ENCODE measurements at regions not wholly inside any gene's neighbourhood (a gene's known extent, or its start where the extent isn't known, plus 50 kb on each side); places are given as distances from the start of the nearest gene placed in this dataset.

DNA sequence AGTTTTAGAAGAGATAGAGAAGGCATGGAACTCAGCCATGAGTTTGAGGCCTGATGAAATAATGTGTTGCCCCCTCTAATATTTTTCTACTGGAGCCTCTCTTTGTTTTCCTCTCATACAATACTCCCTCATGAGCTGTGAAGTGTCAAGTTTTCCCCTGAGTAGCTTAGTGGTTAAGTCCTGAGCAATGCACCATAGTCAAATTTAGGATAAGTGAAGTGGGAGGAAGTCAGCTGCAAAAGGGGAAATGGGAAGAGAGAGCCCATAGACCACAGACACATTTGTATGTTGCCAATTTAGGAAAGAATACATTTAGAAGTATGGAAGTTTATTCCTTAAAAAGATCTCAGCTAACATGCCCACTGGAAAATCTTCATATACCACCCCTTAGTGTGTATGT, 171.5 kb upstream of the NREP start:
- ChIA-PET POLR2A (no interaction called here), CTCF (no interaction called here)
- no peaks in the 10 kb centered on the region for H3K4me1 ChIP-seq (ENCODE audit: control insufficient read depth, insufficient read depth, low read length)
- ATAC-seq (no peak), DNase-seq (ENCODE audit: low read depth, low spot score) (no peak)
- intact Hi-C loops (cut with micrococcal nuclease; ENCODE audit: unreplicated experiment), result no loop called here
- TF ChIP-seq, protein P1, sequence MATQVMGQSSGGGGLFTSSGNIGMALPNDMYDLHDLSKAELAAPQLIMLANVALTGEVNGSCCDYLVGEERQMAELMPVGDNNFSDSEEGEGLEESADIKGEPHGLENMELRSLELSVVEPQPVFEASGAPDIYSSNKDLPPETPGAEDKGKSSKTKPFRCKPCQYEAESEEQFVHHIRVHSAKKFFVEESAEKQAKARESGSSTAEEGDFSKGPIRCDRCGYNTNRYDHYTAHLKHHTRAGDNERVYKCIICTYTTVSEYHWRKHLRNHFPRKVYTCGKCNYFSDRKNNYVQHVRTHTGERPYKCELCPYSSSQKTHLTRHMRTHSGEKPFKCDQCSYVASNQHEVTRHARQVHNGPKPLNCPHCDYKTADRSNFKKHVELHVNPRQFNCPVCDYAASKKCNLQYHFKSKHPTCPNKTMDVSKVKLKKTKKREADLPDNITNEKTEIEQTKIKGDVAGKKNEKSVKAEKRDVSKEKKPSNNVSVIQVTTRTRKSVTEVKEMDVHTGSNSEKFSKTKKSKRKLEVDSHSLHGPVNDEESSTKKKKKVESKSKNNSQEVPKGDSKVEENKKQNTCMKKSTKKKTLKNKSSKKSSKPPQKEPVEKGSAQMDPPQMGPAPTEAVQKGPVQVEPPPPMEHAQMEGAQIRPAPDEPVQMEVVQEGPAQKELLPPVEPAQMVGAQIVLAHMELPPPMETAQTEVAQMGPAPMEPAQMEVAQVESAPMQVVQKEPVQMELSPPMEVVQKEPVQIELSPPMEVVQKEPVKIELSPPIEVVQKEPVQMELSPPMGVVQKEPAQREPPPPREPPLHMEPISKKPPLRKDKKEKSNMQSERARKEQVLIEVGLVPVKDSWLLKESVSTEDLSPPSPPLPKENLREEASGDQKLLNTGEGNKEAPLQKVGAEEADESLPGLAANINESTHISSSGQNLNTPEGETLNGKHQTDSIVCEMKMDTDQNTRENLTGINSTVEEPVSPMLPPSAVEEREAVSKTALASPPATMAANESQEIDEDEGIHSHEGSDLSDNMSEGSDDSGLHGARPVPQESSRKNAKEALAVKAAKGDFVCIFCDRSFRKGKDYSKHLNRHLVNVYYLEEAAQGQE (IDR thresholded peaks at IDR 0.05; ENCODE audit: insufficient read depth in 1 of 2, low read depth in 2 of 2, low read length in 1 of 2), result no peak
- no peak for TF ChIP-seq POLR2AphosphoS5 (IDR thresholded peaks at IDR 0.05; ENCODE audit: low read depth, low read length)
- TF ChIP-seq CTCF (IDR thresholded peaks at IDR 0.05), result no peak
- no peak for TF ChIP-seq TCF7L2 (IDR thresholded peaks at IDR 0.05; ENCODE audit: low read depth, low read length)
- no peak for TF ChIP-seq SIN3A (IDR thresholded peaks at IDR 0.05; ENCODE audit: borderline replicate concordance, insufficient read depth, low read depth, low read length)
- H3K27ac ChIP-seq (ENCODE audit: low read length), result no peak overlapping the region
- no peaks in the 10 kb centered on the region for H3K9me3 ChIP-seq (ENCODE audit: control insufficient read depth, insufficient read depth, low read depth, low read length)
- in situ Hi-C loops (cut with HindIII; ENCODE audit: low pct_unique_long_range_greater_than_20kb, low sequenced_read_pairs), result no loop called here
- no TSS peak for BruUV-seq (replicated peaks)
- no peaks in the 10 kb centered on the region for H3K36me3 ChIP-seq (ENCODE audit: control insufficient read depth, insufficient read depth, low read length)
- no peak overlapping the region for H3K4me3 ChIP-seq (ENCODE audit: low read depth in 2 of 2, low read length in 2 of 2)
- H3K27me3 ChIP-seq (ENCODE audit: control insufficient read depth, insufficient read depth, low read length), result no peaks in the 10 kb centered on the region

DNA sequence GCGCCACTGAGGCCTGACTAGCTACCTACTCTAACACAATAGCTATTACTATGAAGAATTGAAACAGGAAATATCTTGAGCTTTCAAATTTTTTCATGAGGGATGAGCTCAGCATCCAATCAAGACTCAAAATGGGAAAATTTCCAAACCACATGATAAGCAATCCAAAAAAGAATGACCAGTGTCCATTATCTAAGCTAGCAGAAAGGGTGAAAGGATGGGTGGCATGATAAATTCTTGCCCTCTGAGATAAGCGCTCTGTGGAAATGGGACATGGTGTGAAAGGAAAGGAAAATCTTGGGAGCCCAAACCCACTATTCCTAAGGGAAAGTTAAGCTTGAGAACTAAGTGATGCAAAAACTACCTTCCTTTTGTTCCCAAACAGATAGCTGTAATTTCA, 170.2 kb upstream of the NREP start:
- DNase-seq (ENCODE audit: low read depth, low spot score), result no peak
- Histone ChIP-seq H3K4me3 (ENCODE audit: low read depth in 2 of 2, low read length in 2 of 2) (no peak overlapping the region), H3K4me1 (ENCODE audit: control insufficient read depth, insufficient read depth, low read length) (no peaks in the 10 kb centered on the region), H3K27ac (ENCODE audit: low read length) (no peak overlapping the region), H3K9me3 (ENCODE audit: control insufficient read depth, insufficient read depth, low read depth, low read length) (no peaks in the 10 kb centered on the region), H3K36me3 (ENCODE audit: control insufficient read depth, insufficient read depth, low read length) (no peaks in the 10 kb centered on the region), H3K27me3 (ENCODE audit: control insufficient read depth, insufficient read depth, low read length) (no peaks in the 10 kb centered on the region)
- ATAC-seq, result no peak
- POLR2A ChIA-PET, result no interaction called here
- CTCF ChIA-PET, result no interaction called here
- in situ Hi-C loops (cut with HindIII; ENCODE audit: low pct_unique_long_range_greater_than_20kb, low sequenced_read_pairs) (no loop called here), intact Hi-C loops (cut with micrococcal nuclease; ENCODE audit: unreplicated experiment) (no loop called here)
- no TSS peak for BruUV-seq (replicated peaks)
- TF ChIP-seq TCF7L2 (IDR thresholded peaks at IDR 0.05; ENCODE audit: low read depth, low read length), result no peak
- TF ChIP-seq, protein P1 (IDR thresholded peaks at IDR 0.05; ENCODE audit: insufficient read depth in 1 of 2, low read depth in 2 of 2, low read length in 1 of 2), result no peak
- no peak for TF ChIP-seq CTCF (IDR thresholded peaks at IDR 0.05)
- no peak for TF ChIP-seq POLR2AphosphoS5 (IDR thresholded peaks at IDR 0.05; ENCODE audit: low read depth, low read length)
- no peak for TF ChIP-seq SIN3A (IDR thresholded peaks at IDR 0.05; ENCODE audit: borderline replicate concordance, insufficient read depth, low read depth, low read length)

Data from Panc1 (cell line).